Fibroblast of lung (primary cell): ENCODE measurements at regions not wholly inside any gene's neighbourhood (a gene's known extent, or its start where the extent isn't known, plus 50 kb on each side); places are given as distances from the start of the nearest gene placed in this dataset.

Experiments used
- CTCF ChIP-seq, 2 donors: IDR thresholded peaks in 1 of 2; conservative IDR thresholded peaks in 1 of 2; 1 replicate in 1 of 2; 2 replicates in 1 of 2; pipeline ENCODE4 v1.5.1; 2011 to 2012; ENCODE audit warnings: low read length in 2 of 2, control low read depth in 1 of 2, inconsistent platforms in 1 of 2, low read depth in 1 of 2, mild to moderate bottlenecking in 1 of 2
- EZH2 ChIP-seq: IDR thresholded peaks from 2 replicates; pipeline ENCODE4 v1.5.1; 2012; ENCODE audit warnings: low read length, control low read depth, mild to moderate bottlenecking; ENCODE audit errors: missing control alignments

GRCh38 chr12:29053567-29053966 is 95.5 kb upstream of the FAR2 start:
- TF ChIP-seq CTCF (conservative IDR thresholded peaks at IDR 0.05 in 1 of 2, IDR thresholded peaks at IDR 0.05 in 1 of 2; ENCODE audit: low read depth in 1 of 2, low read length in 2 of 2) (no peak), EZH2 (no peak)
